ENCODE measurements at regions not wholly inside any gene's neighbourhood (a gene's known extent, or its start where the extent isn't known, plus 50 kb on each side); places are given as distances from the start of the nearest gene placed in this dataset.

GRCh38 chr19:31112158-31112557 lies 237.1 kb downstream of the TSHZ3 start:
- DNase-seq (ENCODE audit: low spot score) = no peak
- no peak for TF ChIP-seq CTCF (IDR thresholded peaks at IDR 0.05; ENCODE audit: extremely low read depth, missing control alignments)

GRCh38 chr19:31111741-31112140 lies 237.5 kb downstream of the TSHZ3 start:
- no peak for TF ChIP-seq CTCF (IDR thresholded peaks at IDR 0.05; ENCODE audit: extremely low read depth, missing control alignments)
- DNase-seq (ENCODE audit: low spot score) = no peak

GRCh38 chr19:31110336-31110735 lies 238.9 kb downstream of the TSHZ3 start:
- no peak for DNase-seq (ENCODE audit: low spot score)
- TF ChIP-seq CTCF (IDR thresholded peaks at IDR 0.05; ENCODE audit: extremely low read depth, missing control alignments) = no peak

GRCh38 chr19:31109636-31110035 lies 239.6 kb downstream of the TSHZ3 start:
- no peak for DNase-seq (ENCODE audit: low spot score)
- TF ChIP-seq CTCF (IDR thresholded peaks at IDR 0.05; ENCODE audit: extremely low read depth, missing control alignments) = no peak

GRCh38 chr19:31107096-31107495 lies 242.1 kb downstream of the TSHZ3 start:
- no peak for DNase-seq (ENCODE audit: low spot score)
- no peak for TF ChIP-seq CTCF (IDR thresholded peaks at IDR 0.05; ENCODE audit: extremely low read depth, missing control alignments)

GRCh38 chr19:31105761-31106160 lies 243.5 kb downstream of the TSHZ3 start:
- TF ChIP-seq CTCF (IDR thresholded peaks at IDR 0.05; ENCODE audit: extremely low read depth, missing control alignments) = no peak
- no peak for DNase-seq (ENCODE audit: low spot score)

GRCh38 chr19:31104451-31104850 lies 244.8 kb downstream of the TSHZ3 start:
- TF ChIP-seq CTCF (IDR thresholded peaks at IDR 0.05; ENCODE audit: extremely low read depth, missing control alignments) = no peak
- DNase-seq (ENCODE audit: low spot score) = no peak
